NB4 (cell line): ENCODE measurements at regions not wholly inside any gene's neighbourhood (a gene's known extent, or its start where the extent isn't known, plus 50 kb on each side); places are given as distances from the start of the nearest gene placed in this dataset.

Experiments used
- POLR2A ChIP-seq: IDR thresholded peaks from 2 replicates; pipeline ENCODE4 v1.6.1; 2011; ENCODE audit warnings: mild to moderate bottlenecking; ENCODE audit not compliant: insufficient read length; ENCODE audit errors: extremely low read depth
- TF ChIP-seq, protein P1 (sequence below): IDR thresholded peaks from one replicate; pipeline ENCODE4 v1.5.1; 2012; ENCODE audit warnings: low read depth, low read length

- TF ChIP-seq, protein P1, sequence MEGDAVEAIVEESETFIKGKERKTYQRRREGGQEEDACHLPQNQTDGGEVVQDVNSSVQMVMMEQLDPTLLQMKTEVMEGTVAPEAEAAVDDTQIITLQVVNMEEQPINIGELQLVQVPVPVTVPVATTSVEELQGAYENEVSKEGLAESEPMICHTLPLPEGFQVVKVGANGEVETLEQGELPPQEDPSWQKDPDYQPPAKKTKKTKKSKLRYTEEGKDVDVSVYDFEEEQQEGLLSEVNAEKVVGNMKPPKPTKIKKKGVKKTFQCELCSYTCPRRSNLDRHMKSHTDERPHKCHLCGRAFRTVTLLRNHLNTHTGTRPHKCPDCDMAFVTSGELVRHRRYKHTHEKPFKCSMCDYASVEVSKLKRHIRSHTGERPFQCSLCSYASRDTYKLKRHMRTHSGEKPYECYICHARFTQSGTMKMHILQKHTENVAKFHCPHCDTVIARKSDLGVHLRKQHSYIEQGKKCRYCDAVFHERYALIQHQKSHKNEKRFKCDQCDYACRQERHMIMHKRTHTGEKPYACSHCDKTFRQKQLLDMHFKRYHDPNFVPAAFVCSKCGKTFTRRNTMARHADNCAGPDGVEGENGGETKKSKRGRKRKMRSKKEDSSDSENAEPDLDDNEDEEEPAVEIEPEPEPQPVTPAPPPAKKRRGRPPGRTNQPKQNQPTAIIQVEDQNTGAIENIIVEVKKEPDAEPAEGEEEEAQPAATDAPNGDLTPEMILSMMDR: no peak
- TF ChIP-seq POLR2A: no peak
These were observed 510.6 kb downstream of the PRR16 start for GRCh38 chr5:120974690-120975089.
